ENCODE measurements at regions not wholly inside any gene's neighbourhood (a gene's known extent, or its start where the extent isn't known, plus 50 kb on each side); places are given as distances from the start of the nearest gene placed in this dataset.

- Histone ChIP-seq H3K4me2 (replicated peaks; ENCODE audit: low read depth, low read length, poor library complexity, severe bottlenecking) (no peak overlapping the region), H3K79me2 (ENCODE audit: control insufficient read depth, insufficient read depth, low read length) (no peaks in the 10 kb centered on the region), H3K36me3 (replicated peaks in 1 of 2; ENCODE audit: control extremely low read depth in 1 of 2, control insufficient read depth in 1 of 2, extremely low read depth in 1 of 2, insufficient read depth in 2 of 2, low read length in 1 of 2) (no peaks in the 10 kb centered on the region), H3K27ac (ENCODE audit: low read length in 2 of 2) (no peak overlapping the region), H2AFZ (ENCODE audit: insufficient read depth, low read depth, low read length, poor library complexity, severe bottlenecking) (no peak overlapping the region), H3K27me3 (replicated peaks in 1 of 4; ENCODE audit: control extremely low read depth in 1 of 4, control insufficient read depth in 3 of 4, insufficient read depth in 4 of 4, low read length in 3 of 4) (no peaks in the 10 kb centered on the region), H3K4me1 (ENCODE audit: control insufficient read depth in 2 of 2, insufficient read depth in 2 of 2, low read length in 2 of 2) (no peaks in the 10 kb centered on the region), H4K20me1 (ENCODE audit: control insufficient read depth, insufficient read depth, low read length, poor library complexity, severe bottlenecking) (no peaks in the 10 kb centered on the region), H3K4me3 (ENCODE audit: control extremely low read depth in 1 of 5, extremely low read depth in 1 of 5, insufficient read depth in 1 of 5, low read depth in 2 of 5, low read length in 4 of 5) (no peak overlapping the region), H3K9ac (ENCODE audit: low read length) (no peak overlapping the region), H3K9me3 (ENCODE audit: control extremely low read depth in 1 of 3, control insufficient read depth in 2 of 3, insufficient read depth in 1 of 3, low read length in 2 of 3) (peaks cover 0 to 6% (median 1%) of the 10 kb centered on the region in 3 donors)
- Mint-ChIP-seq H3K27me3 (no peaks in the 10 kb centered on the region), H3K4me3 (no peak overlapping the region), H3K27ac (no peak overlapping the region), H3K4me1 (no peaks in the 10 kb centered on the region), H3K9me3 (ENCODE audit: insufficient read depth) (no peaks in the 10 kb centered on the region)
- ChIA-PET CTCF (no interaction called here), POLR2A (no interaction called here)
- TF ChIP-seq CTCF (IDR thresholded peaks at IDR 0.05) (no peak), EZH2 (IDR thresholded peaks at IDR 0.05; ENCODE audit: borderline replicate concordance, insufficient read depth, low read depth, low read length, poor library complexity, severe bottlenecking) (no peak)
- intact Hi-C loops (cut with micrococcal nuclease) = no loop called here
- ATAC-seq (ENCODE audit: low read depth) (no peak), DNase-seq (no peak)
- no CpG with 5 or more reads among the region's 1 CpG for WGBS (ENCODE audit: insufficient coverage)
These were observed 1695.7 kb upstream of the SPRY2 start for GRCh38 chr13:82036602-82037001.

GRCh38 chr13:82011355-82011754 lies 1670.4 kb upstream of the SPRY2 start:
- Histone ChIP-seq H3K9me3 (ENCODE audit: control extremely low read depth in 1 of 3, control insufficient read depth in 2 of 3, insufficient read depth in 1 of 3, low read length in 2 of 3) (no peaks in the 10 kb centered on the region), H4K20me1 (ENCODE audit: control insufficient read depth, insufficient read depth, low read length, poor library complexity, severe bottlenecking) (no peaks in the 10 kb centered on the region), H3K36me3 (replicated peaks in 1 of 2; ENCODE audit: control extremely low read depth in 1 of 2, control insufficient read depth in 1 of 2, extremely low read depth in 1 of 2, insufficient read depth in 2 of 2, low read length in 1 of 2) (no peaks in the 10 kb centered on the region), H3K79me2 (ENCODE audit: control insufficient read depth, insufficient read depth, low read length) (no peaks in the 10 kb centered on the region), H3K27ac (ENCODE audit: low read length in 2 of 2) (no peak overlapping the region), H3K4me2 (replicated peaks; ENCODE audit: low read depth, low read length, poor library complexity, severe bottlenecking) (no peak overlapping the region), H3K4me1 (ENCODE audit: control insufficient read depth in 2 of 2, insufficient read depth in 2 of 2, low read length in 2 of 2) (no peaks in the 10 kb centered on the region), H3K4me3 (ENCODE audit: control extremely low read depth in 1 of 5, extremely low read depth in 1 of 5, insufficient read depth in 1 of 5, low read depth in 2 of 5, low read length in 4 of 5) (no peak overlapping the region), H2AFZ (ENCODE audit: insufficient read depth, low read depth, low read length, poor library complexity, severe bottlenecking) (no peak overlapping the region), H3K27me3 (replicated peaks in 1 of 4; ENCODE audit: control extremely low read depth in 1 of 4, control insufficient read depth in 3 of 4, insufficient read depth in 4 of 4, low read length in 3 of 4) (no peaks in the 10 kb centered on the region), H3K9ac (ENCODE audit: low read length) (no peak overlapping the region)
- Mint-ChIP-seq H3K27me3 (no peaks in the 10 kb centered on the region), H3K27ac (no peak overlapping the region), H3K4me3 (no peak overlapping the region), H3K9me3 (ENCODE audit: insufficient read depth) (no peaks in the 10 kb centered on the region), H3K4me1 (no peaks in the 10 kb centered on the region)
- WGBS (ENCODE audit: insufficient coverage) = no CpG with 5 or more reads among the region's 1 CpG
- POLR2A ChIA-PET = no interaction called here
- intact Hi-C loops (cut with micrococcal nuclease) = no loop called here
- no peak for ATAC-seq (ENCODE audit: low read depth)
- TF ChIP-seq CTCF (IDR thresholded peaks at IDR 0.05) = no peak
- CTCF ChIA-PET = no interaction called here
- no peak for DNase-seq
